SU-DHL-6 (cell line): ENCODE measurements at regions not wholly inside any gene's neighbourhood (a gene's known extent, or its start where the extent isn't known, plus 50 kb on each side); places are given as distances from the start of the nearest gene placed in this dataset.

ENCODE experiments used
- CTCF ChIP-seq: fragments of 200-600 bp; sonication (generic); IDR thresholded peaks from one replicate; pipeline ENCODE4 v1.5.1; 2017; ENCODE audit warnings: antibody characterized with exemption, mild to moderate bottlenecking, low read length, moderate library complexity; ENCODE audit not compliant: insufficient read depth, poor library complexity, severe bottlenecking
- EZH2phosphoT487 ChIP-seq: fragments of 200-600 bp; sonication (generic), shearing (Covaris generic); conservative IDR thresholded peaks from 2 replicates; pipeline ENCODE4 v1.6.1; 2018; ENCODE audit warnings: mild to moderate bottlenecking, antibody characterized with exemption, low read length, moderate library complexity, mixed read lengths

- TF ChIP-seq EZH2phosphoT487, result no peak
- TF ChIP-seq CTCF, result no peak
Observed at GRCh38 chr14:82366803-82367202, 833.1 kb upstream of the SEL1L start.
